ENCODE measurements at regions not wholly inside any gene's neighbourhood (a gene's known extent, or its start where the extent isn't known, plus 50 kb on each side); places are given as distances from the start of the nearest gene placed in this dataset.

- TF ChIP-seq CTCF (IDR thresholded peaks at IDR 0.05; ENCODE audit: extremely low read depth, missing control alignments): no peak
- DNase-seq (ENCODE audit: low spot score): no peak
Observed at GRCh38 chr14:38389681-38390080, 133.8 kb upstream of the CLEC14A start.

- TF ChIP-seq CTCF (IDR thresholded peaks at IDR 0.05; ENCODE audit: extremely low read depth, missing control alignments): no peak
- DNase-seq (ENCODE audit: low spot score): no peak
Observed at GRCh38 chr14:38387821-38388220, 131.9 kb upstream of the CLEC14A start.

GRCh38 chr14:38385836-38386235, 129.9 kb upstream of the CLEC14A start:
- TF ChIP-seq CTCF (IDR thresholded peaks at IDR 0.05; ENCODE audit: extremely low read depth, missing control alignments): no peak
- DNase-seq (ENCODE audit: low spot score): no peak

- DNase-seq (ENCODE audit: low spot score): no peak
- no peak for TF ChIP-seq CTCF (IDR thresholded peaks at IDR 0.05; ENCODE audit: extremely low read depth, missing control alignments)
Observed at GRCh38 chr14:38385343-38385742, 129.4 kb upstream of the CLEC14A start.

- TF ChIP-seq CTCF (IDR thresholded peaks at IDR 0.05; ENCODE audit: extremely low read depth, missing control alignments): no peak
- DNase-seq (ENCODE audit: low spot score): no peak
Observed at GRCh38 chr14:38384741-38385140, 128.8 kb upstream of the CLEC14A start.

GRCh38 chr14:38367922-38368321, 112.0 kb upstream of the CLEC14A start:
- no peak for TF ChIP-seq CTCF (IDR thresholded peaks at IDR 0.05; ENCODE audit: extremely low read depth, missing control alignments)

GRCh38 chr14:38366374-38366773, 110.5 kb upstream of the CLEC14A start:
- no peak for TF ChIP-seq CTCF (IDR thresholded peaks at IDR 0.05; ENCODE audit: extremely low read depth, missing control alignments)
- DNase-seq (ENCODE audit: low spot score): no peak

More at GRCh38 chr14:38367922-38368321, 112.0 kb upstream of the CLEC14A start:
- DNase-seq (ENCODE audit: low spot score): no peak

All from GM20000 (cell line).